ENCODE measurements at regions not wholly inside any gene's neighbourhood (a gene's known extent, or its start where the extent isn't known, plus 50 kb on each side); places are given as distances from the start of the nearest gene placed in this dataset.

DNA sequence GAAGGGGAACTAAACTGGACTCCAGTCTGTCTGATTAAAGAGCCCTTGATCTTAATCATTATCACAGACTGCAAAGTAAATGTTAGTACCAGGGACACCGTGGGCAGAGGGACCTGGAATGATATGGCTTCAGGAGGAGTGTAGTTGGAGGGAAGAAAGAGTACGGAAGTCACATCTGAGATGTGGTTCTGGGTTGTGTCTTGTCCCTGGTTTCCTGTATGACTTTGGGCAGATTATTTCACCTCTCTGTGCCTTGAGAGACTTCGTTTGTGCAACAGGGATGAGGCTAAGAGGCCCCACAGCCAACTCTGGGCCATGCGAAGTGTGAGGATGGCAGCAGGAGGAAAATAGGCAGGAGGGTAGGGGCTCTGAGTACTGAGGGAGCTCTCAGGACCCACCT lies 76.1 kb upstream of the SLC2A1 start:
- no peaks in the 10 kb centered on the region for H3K27me3 Mint-ChIP-seq (ENCODE audit: low read depth)
- no peak overlapping the region for H3K4me3 Mint-ChIP-seq
- TF ChIP-seq, protein P1, sequence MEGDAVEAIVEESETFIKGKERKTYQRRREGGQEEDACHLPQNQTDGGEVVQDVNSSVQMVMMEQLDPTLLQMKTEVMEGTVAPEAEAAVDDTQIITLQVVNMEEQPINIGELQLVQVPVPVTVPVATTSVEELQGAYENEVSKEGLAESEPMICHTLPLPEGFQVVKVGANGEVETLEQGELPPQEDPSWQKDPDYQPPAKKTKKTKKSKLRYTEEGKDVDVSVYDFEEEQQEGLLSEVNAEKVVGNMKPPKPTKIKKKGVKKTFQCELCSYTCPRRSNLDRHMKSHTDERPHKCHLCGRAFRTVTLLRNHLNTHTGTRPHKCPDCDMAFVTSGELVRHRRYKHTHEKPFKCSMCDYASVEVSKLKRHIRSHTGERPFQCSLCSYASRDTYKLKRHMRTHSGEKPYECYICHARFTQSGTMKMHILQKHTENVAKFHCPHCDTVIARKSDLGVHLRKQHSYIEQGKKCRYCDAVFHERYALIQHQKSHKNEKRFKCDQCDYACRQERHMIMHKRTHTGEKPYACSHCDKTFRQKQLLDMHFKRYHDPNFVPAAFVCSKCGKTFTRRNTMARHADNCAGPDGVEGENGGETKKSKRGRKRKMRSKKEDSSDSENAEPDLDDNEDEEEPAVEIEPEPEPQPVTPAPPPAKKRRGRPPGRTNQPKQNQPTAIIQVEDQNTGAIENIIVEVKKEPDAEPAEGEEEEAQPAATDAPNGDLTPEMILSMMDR (IDR thresholded peaks at IDR 0.05; ENCODE audit: unreplicated experiment), result no peak
- peaks cover 36% of the 10 kb centered on the region for H3K4me1 Mint-ChIP-seq
- no peak for DNase-seq (ENCODE audit: low spot score in 2 of 2, unreplicated experiment in 2 of 2)
- no peaks in the 10 kb centered on the region for H3K36me3 Mint-ChIP-seq
- H3K9me3 Mint-ChIP-seq, result no peaks in the 10 kb centered on the region
- H3K27ac Mint-ChIP-seq, result peak overlapping the region; percentile 83

DNA sequence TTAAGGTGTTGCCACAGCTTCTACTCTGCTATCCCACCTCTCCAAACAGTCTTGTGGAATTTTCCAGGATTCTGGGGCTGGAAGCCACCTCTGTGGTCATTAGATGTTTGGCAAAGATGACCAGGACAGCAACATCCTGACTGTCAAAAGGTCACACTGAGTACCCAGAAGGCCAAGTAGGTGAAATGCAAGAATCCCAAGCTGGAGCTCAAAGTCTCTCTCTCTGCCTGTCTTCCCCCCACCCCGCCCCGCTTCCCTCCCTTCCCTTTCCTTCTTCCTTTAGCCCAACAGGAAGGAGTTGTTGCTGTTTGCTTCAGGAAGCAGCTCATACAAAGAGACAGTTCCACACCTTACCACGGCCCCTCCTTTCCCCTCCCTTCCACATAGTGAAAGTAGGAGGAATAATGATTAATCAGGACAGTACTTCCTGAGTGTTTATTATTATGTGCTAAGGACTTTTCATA lies 75.6 kb upstream of the SLC2A1 start:
- no peaks in the 10 kb centered on the region for H3K9me3 Mint-ChIP-seq
- DNase-seq (ENCODE audit: low spot score in 2 of 2, unreplicated experiment in 2 of 2), result no peak
- H3K4me1 Mint-ChIP-seq, result peaks cover 32% of the 10 kb centered on the region
- no peaks in the 10 kb centered on the region for H3K27me3 Mint-ChIP-seq (ENCODE audit: low read depth)
- no peak overlapping the region for H3K4me3 Mint-ChIP-seq
- H3K36me3 Mint-ChIP-seq, result no peaks in the 10 kb centered on the region
- H3K27ac Mint-ChIP-seq, result peak overlapping the region; percentile 83
- TF ChIP-seq, protein P1 (IDR thresholded peaks at IDR 0.05; ENCODE audit: unreplicated experiment), result no peak

DNA sequence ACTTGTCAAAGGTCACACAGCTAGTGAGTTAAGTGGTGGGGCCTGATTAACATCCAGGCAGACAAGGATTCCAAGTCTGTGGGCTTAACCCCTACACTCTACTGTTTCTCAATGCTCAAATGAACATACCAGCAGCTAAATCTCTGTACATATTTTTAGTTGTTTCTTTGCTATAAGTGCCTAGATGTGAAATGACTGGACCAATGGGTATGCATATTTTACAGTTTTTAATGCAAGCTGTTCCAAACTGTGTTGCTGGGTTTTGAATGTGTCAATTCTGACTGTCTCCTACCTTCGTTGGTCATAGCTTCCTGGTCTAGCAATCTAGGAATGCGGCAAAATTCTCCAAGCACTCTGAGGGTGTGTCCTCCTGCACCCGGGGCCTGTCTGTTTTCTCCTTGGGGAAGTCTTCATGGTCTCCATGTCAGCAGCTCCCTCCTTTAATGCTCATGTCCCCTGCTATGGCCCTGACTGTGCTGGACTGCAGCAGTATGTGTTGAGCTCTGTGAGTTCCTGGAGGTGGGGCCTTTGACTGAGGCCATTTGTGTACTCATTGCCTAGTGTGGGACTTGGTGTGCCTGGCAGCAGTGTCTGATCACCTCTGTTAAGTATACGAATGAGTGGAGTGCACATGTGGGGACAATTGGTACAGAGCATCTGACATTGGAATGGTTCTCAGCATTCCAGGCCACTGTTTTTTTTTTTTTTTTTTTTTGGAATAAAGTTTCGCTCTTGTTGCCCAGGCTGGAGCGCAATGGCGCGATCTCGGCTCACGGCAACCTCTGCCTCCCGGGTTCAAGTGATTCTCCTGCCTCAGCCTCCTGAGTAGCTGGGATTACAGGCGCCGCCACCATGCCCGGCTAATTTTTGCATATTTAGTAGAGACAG lies 72.9 kb upstream of the SLC2A1 start:
- H3K27ac Mint-ChIP-seq, result no peak overlapping the region
- H3K27me3 Mint-ChIP-seq (ENCODE audit: low read depth), result no peaks in the 10 kb centered on the region
- no peaks in the 10 kb centered on the region for H3K9me3 Mint-ChIP-seq
- H3K36me3 Mint-ChIP-seq, result no peaks in the 10 kb centered on the region
- TF ChIP-seq, protein P1 (IDR thresholded peaks at IDR 0.05; ENCODE audit: unreplicated experiment), result no peak
- no peak for DNase-seq (ENCODE audit: low spot score in 2 of 2, unreplicated experiment in 2 of 2)
- peaks cover 23% of the 10 kb centered on the region for H3K4me1 Mint-ChIP-seq
- no peak overlapping the region for H3K4me3 Mint-ChIP-seq

DNA sequence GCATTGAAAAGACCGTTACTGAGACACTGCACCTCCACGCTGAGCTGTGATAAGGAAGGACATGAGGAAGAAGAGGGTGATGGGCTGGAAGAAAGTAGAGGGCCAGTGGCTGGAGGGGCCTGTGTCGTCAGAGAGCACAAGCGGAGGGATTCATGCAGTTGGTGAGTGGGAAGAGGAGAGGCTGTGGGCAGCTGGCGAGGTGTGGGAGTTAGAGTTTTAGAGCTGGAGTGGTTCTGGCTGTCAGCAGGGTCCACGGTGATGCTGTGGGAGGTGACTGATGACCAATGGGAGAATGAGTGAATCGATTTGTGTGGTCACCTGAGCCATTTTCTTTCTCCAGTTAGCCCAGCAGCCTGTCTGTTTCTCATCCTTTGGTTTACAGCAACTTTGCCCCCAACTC lies 66.2 kb upstream of the SLC2A1 start:
- peaks cover 7% of the 10 kb centered on the region for H3K4me1 Mint-ChIP-seq
- DNase-seq (ENCODE audit: low spot score in 2 of 2, unreplicated experiment in 2 of 2), result no peak
- TF ChIP-seq, protein P1 (IDR thresholded peaks at IDR 0.05; ENCODE audit: unreplicated experiment), result no peak
- H3K27ac Mint-ChIP-seq, result no peak overlapping the region
- no peaks in the 10 kb centered on the region for H3K36me3 Mint-ChIP-seq
- H3K9me3 Mint-ChIP-seq, result no peaks in the 10 kb centered on the region
- no peak overlapping the region for H3K4me3 Mint-ChIP-seq
- no peaks in the 10 kb centered on the region for H3K27me3 Mint-ChIP-seq (ENCODE audit: low read depth)

DNA sequence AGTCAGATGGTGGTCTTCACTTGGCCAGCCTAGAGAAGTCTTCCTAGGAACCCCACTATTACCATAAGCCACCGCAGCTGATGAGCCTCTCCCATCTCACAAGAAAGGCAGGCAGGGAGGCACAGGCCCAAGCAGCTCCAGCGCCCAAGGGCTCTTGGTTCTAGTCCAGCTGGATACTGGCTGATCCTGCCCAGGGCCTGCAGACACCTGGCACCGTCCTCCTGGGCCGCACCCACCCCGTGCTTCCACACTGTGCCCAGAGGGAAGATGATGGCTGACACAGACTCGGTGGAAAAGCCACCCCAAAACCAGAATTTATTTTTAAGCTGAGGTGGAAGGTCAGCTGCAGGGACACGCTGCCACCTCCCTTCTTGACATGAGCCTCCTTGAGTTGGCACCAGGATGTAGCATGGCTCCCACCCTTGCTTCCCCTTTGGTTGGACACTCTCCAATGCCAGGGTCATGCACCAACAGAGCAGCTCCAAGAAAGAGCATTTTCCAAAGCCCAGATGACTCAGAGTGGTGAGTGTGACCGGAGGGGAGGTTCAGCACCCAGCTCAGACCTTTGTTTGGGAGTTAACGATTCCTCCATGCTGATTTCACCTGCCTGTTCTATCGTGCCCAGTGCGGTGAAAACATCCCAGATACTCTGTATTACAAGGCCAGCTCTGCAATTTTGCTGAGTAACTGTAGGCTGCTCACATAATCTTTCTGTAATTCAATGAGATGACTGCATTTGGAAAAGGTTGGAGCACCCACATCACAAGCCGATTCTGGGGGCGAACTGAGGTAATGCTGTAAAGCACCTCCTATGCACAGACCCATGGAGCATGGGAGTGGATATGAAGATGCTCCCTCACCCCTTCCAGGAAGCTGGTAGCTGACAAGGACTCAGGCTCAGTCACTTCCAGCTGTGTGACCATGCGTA lies 63.1 kb upstream of the SLC2A1 start:
- Mint-ChIP-seq H3K36me3 (no peaks in the 10 kb centered on the region), H3K27ac (no peak overlapping the region), H3K9me3 (no peaks in the 10 kb centered on the region), H3K27me3 (ENCODE audit: low read depth) (no peaks in the 10 kb centered on the region), H3K4me3 (no peak overlapping the region), H3K4me1 (no peaks in the 10 kb centered on the region)
- no peak for DNase-seq (ENCODE audit: low spot score in 2 of 2, unreplicated experiment in 2 of 2)
- TF ChIP-seq, protein P1 (IDR thresholded peaks at IDR 0.05; ENCODE audit: unreplicated experiment), result no peak

Data from mesothelial cell of epicardium (in vitro differentiated cells).